ENCODE measurements at regions not wholly inside any gene's neighbourhood (a gene's known extent, or its start where the extent isn't known, plus 50 kb on each side); places are given as distances from the start of the nearest gene placed in this dataset.

DNA sequence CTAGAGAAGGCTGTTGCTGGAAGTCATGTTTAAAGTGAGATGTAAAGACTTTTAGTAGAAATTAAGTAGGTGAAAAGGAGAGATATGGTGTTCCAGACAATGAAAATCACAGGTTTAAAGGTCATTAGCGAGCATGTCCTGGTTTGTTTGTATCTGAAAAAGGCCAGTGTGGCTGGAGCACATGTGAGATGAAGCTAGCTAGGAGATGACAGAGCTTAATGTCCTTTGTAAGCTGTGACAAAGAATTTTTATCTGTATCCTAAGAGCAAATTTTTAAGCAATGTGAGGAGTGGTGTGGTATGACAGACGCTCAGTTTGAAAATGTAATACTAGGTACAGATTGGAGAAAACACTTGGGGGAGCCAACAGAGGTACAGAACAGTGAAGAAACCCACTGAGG is 567.2 kb upstream of the ARRDC3 start:
- Mint-ChIP-seq H3K27me3 (peaks cover 4% of the 10 kb centered on the region), H3K4me3 (no peak overlapping the region), H3K9me3 (peaks cover 0 to 2% (median 0%) of the 10 kb centered on the region in 7 donors), H3K4me1 (no peaks in the 10 kb centered on the region), H3K27ac (no peak overlapping the region), H3K36me3 (no peaks in the 10 kb centered on the region)
- no peaks in the 10 kb centered on the region for H3K27me3 ChIP-seq (ENCODE audit: control insufficient read depth, insufficient read depth, low read length)
- no peaks in the 10 kb centered on the region for H3K9me3 ChIP-seq (ENCODE audit: control insufficient read depth in 2 of 2, low read length in 2 of 2)
- ATAC-seq (ENCODE audit: low read depth in 2 of 2) (no peak), DNase-seq (no peak)
- H3K4me3 ChIP-seq (ENCODE audit: low read depth, low read length) = no peak overlapping the region
- H3K4me1 ChIP-seq (ENCODE audit: control insufficient read depth, insufficient read depth, low read length, poor library complexity, severe bottlenecking) = no peaks in the 10 kb centered on the region
- no peaks in the 10 kb centered on the region for H3K36me3 ChIP-seq (ENCODE audit: control insufficient read depth, insufficient read depth, low read length)
- no peak overlapping the region for H3K27ac ChIP-seq (ENCODE audit: insufficient read depth, low read length, poor library complexity, severe bottlenecking)

DNA sequence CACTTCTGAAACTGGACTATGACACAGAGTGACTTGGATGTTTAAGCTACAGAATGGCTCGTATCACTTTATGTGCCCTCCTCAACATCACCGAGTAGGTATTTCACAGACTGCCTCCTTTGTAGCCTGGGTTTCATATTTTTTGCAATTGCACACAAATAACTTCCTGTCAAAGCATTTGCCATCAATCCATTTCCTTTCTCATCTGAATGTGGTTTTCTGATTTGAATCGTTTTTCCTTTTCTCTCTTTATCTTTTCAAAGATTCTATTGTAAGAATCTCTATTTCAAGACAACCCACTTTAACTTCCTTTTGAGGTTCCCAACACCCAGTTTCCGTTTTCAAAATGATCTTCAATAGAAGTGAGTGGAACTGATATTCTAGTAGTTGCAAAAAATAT is 563.8 kb upstream of the ARRDC3 start:
- no peak overlapping the region for H3K4me3 ChIP-seq (ENCODE audit: low read depth, low read length)
- no peaks in the 10 kb centered on the region for H3K36me3 ChIP-seq (ENCODE audit: control insufficient read depth, insufficient read depth, low read length)
- no peak overlapping the region for H3K27ac ChIP-seq (ENCODE audit: insufficient read depth, low read length, poor library complexity, severe bottlenecking)
- no peak overlapping the region for H3K27ac Mint-ChIP-seq
- H3K27me3 Mint-ChIP-seq = peaks cover 4% of the 10 kb centered on the region
- no peaks in the 10 kb centered on the region for H3K4me1 Mint-ChIP-seq
- H3K9me3 Mint-ChIP-seq = peaks cover 0 to 6% (median 2%) of the 10 kb centered on the region in 7 donors
- no peak overlapping the region for H3K4me3 Mint-ChIP-seq
- no peaks in the 10 kb centered on the region for H3K36me3 Mint-ChIP-seq
- ATAC-seq (ENCODE audit: low read depth in 2 of 2) (no peak), DNase-seq (no peak)
- no peaks in the 10 kb centered on the region for H3K9me3 ChIP-seq (ENCODE audit: control insufficient read depth in 2 of 2, low read length in 2 of 2)
- H3K4me1 ChIP-seq (ENCODE audit: control insufficient read depth, insufficient read depth, low read length, poor library complexity, severe bottlenecking) = no peaks in the 10 kb centered on the region
- no peaks in the 10 kb centered on the region for H3K27me3 ChIP-seq (ENCODE audit: control insufficient read depth, insufficient read depth, low read length)

DNA sequence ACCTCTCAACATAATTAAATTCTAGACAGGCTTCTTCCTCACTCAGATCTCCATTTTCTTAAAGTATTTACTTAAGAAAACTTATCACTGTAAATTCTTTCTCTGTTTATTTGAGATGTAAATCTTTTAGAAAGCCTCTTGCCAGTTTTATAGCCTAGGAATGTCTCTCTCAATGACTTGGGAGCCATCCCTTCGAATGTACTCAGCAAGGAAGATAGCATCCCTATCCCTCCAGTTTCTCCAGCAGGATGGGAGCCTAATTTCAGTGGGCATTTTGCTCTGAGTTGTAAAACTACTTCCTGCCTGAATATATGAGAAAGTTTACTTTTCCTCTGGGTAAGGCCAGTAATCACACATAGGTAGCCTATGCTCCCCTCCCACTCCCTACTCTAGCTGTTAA is 558.5 kb upstream of the ARRDC3 start:
- no peak overlapping the region for H3K27ac ChIP-seq (ENCODE audit: insufficient read depth, low read length, poor library complexity, severe bottlenecking)
- no peaks in the 10 kb centered on the region for H3K27me3 Mint-ChIP-seq
- no peak for DNase-seq
- no peak for ATAC-seq (ENCODE audit: low read depth in 2 of 2)
- H3K36me3 ChIP-seq (ENCODE audit: control insufficient read depth, insufficient read depth, low read length) = no peaks in the 10 kb centered on the region
- no peak overlapping the region for H3K27ac Mint-ChIP-seq
- H3K27me3 ChIP-seq (ENCODE audit: control insufficient read depth, insufficient read depth, low read length) = no peaks in the 10 kb centered on the region
- H3K4me3 ChIP-seq (ENCODE audit: low read depth, low read length) = no peak overlapping the region
- no peaks in the 10 kb centered on the region for H3K36me3 Mint-ChIP-seq
- no peak overlapping the region for H3K4me3 Mint-ChIP-seq
- no peaks in the 10 kb centered on the region for H3K4me1 ChIP-seq (ENCODE audit: control insufficient read depth, insufficient read depth, low read length, poor library complexity, severe bottlenecking)
- no peaks in the 10 kb centered on the region for H3K4me1 Mint-ChIP-seq
- no peaks in the 10 kb centered on the region for H3K9me3 ChIP-seq (ENCODE audit: control insufficient read depth in 2 of 2, low read length in 2 of 2)
- peaks cover 0 to 5% (median 4%) of the 10 kb centered on the region in 7 donors for H3K9me3 Mint-ChIP-seq

DNA sequence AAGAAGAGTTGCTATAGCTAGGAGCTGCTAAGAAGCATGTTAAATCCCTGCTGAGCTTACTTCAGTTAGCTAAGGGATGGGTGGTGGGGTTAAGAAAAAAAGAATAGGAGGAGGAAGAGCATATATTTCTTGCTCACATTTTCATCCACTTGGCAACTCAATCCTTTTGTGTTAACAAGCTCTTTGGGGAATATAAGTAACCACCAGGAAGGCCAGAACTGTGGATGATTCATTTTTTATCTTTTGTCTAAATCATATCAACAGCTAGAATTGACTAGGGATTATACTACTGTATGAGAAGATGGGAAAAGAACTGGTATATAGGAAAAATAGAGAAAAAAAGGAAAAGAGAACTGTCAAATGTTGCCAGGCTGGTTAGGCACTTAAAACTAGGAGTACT is 555.3 kb upstream of the ARRDC3 start:
- H3K4me1 Mint-ChIP-seq = no peaks in the 10 kb centered on the region
- Histone ChIP-seq H3K27me3 (ENCODE audit: control insufficient read depth, insufficient read depth, low read length) (no peaks in the 10 kb centered on the region), H3K4me1 (ENCODE audit: control insufficient read depth, insufficient read depth, low read length, poor library complexity, severe bottlenecking) (no peaks in the 10 kb centered on the region), H3K9me3 (ENCODE audit: control insufficient read depth in 2 of 2, low read length in 2 of 2) (no peaks in the 10 kb centered on the region), H3K27ac (ENCODE audit: insufficient read depth, low read length, poor library complexity, severe bottlenecking) (no peak overlapping the region), H3K4me3 (ENCODE audit: low read depth, low read length) (no peak overlapping the region), H3K36me3 (ENCODE audit: control insufficient read depth, insufficient read depth, low read length) (no peaks in the 10 kb centered on the region)
- no peak for DNase-seq
- no peak for ATAC-seq (ENCODE audit: low read depth in 2 of 2)
- H3K27me3 Mint-ChIP-seq = no peaks in the 10 kb centered on the region
- H3K27ac Mint-ChIP-seq = no peak overlapping the region
- no peak overlapping the region for H3K4me3 Mint-ChIP-seq
- peaks cover 0 to 5% (median 2%) of the 10 kb centered on the region in 7 donors for H3K9me3 Mint-ChIP-seq
- no peaks in the 10 kb centered on the region for H3K36me3 Mint-ChIP-seq

DNA sequence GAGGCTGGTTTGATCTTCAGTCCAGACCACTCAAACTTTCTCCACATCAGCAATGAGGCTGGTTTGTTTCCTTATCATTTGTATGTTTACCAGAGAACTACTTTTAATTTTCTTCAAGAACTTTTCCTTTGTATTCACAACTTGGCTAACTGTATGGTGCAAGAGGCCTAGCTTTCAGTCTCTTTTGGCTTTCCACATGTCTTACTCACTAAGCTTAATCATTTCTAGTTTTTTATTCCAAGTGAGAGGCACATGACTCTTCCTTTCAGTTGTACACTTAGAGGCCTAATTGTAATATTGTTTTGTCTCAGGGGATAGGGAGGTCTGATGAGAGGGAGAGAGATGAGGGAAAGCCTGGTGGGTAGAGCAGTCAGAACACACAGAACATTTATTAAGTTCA is 554.0 kb upstream of the ARRDC3 start:
- Histone ChIP-seq H3K36me3 (ENCODE audit: control insufficient read depth, insufficient read depth, low read length) (no peaks in the 10 kb centered on the region), H3K27me3 (ENCODE audit: control insufficient read depth, insufficient read depth, low read length) (no peaks in the 10 kb centered on the region), H3K9me3 (ENCODE audit: control insufficient read depth in 2 of 2, low read length in 2 of 2) (no peaks in the 10 kb centered on the region), H3K27ac (ENCODE audit: insufficient read depth, low read length, poor library complexity, severe bottlenecking) (no peak overlapping the region), H3K4me1 (ENCODE audit: control insufficient read depth, insufficient read depth, low read length, poor library complexity, severe bottlenecking) (no peaks in the 10 kb centered on the region), H3K4me3 (ENCODE audit: low read depth, low read length) (no peak overlapping the region)
- Mint-ChIP-seq H3K9me3 (peaks cover 0 to 5% (median 0%) of the 10 kb centered on the region in 7 donors), H3K27me3 (no peaks in the 10 kb centered on the region), H3K4me1 (no peaks in the 10 kb centered on the region), H3K36me3 (no peaks in the 10 kb centered on the region), H3K27ac (no peak overlapping the region), H3K4me3 (no peak overlapping the region)
- ATAC-seq (ENCODE audit: low read depth in 2 of 2) (no peak), DNase-seq (no peak)

DNA sequence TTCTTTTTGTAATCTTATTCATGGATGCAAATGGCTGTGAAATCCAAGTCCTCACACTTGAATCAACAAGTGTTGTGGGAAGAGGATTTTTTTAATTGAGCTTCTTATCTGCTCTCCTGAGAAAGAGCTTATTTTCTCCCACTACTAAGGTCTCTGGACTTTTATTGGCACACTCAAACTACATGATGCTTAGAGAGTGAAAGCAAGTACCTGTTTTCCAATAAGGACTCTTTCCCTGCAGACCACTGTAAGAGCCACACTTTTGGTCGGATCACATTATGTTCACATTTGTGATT is 546.4 kb upstream of the ARRDC3 start:
- Mint-ChIP-seq H3K4me1 (no peaks in the 10 kb centered on the region), H3K27me3 (no peaks in the 10 kb centered on the region), H3K9me3 (no peaks in the 10 kb centered on the region)

DNA sequence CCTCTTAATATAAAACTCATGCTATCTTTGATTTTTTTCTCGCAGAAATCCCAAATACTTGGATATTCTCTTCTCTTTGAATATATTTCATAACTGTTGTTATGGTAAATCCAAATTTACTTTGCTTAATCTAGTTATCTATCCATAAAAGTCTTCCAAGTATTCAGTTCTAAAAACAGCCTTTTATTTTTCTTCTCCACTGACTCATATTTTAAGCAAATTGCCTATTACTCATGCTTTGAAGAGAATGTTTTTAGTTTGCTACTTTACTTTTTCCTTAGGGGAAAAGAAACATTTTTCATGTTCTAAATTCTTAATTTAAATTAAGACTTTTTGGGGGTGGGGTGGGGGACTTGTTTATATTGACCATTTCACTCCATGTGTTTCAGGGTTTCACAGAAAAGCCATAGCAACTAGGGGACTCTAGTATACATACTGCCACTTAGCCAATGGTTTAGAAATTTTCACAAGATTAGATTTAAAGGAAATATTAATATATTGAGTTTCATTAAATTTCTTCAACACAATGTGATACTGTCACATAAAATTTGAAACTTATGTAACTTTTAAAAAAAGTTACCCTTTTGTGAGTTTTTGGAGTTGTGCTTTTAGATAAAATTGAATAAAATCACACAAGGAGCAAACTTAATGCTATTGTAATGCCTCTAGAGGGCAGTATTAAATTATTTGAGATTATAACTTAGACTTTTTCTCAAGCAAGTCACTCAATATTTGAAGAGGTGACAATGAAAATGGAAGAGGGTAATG is 545.8 kb upstream of the ARRDC3 start:
- no peak for ATAC-seq (ENCODE audit: low read depth in 2 of 2)
- H3K4me1 ChIP-seq (ENCODE audit: control insufficient read depth, insufficient read depth, low read length, poor library complexity, severe bottlenecking) = no peaks in the 10 kb centered on the region
- peak in 1 of 3 donors; percentile 1 for DNase-seq
- peaks cover 0 to 2% (median 0%) of the 10 kb centered on the region in 7 donors for H3K9me3 Mint-ChIP-seq
- H3K27ac Mint-ChIP-seq = no peak overlapping the region
- H3K4me3 Mint-ChIP-seq = no peak overlapping the region
- no peaks in the 10 kb centered on the region for H3K9me3 ChIP-seq (ENCODE audit: control insufficient read depth in 2 of 2, low read length in 2 of 2)
- no peaks in the 10 kb centered on the region for H3K27me3 ChIP-seq (ENCODE audit: control insufficient read depth, insufficient read depth, low read length)
- H3K27ac ChIP-seq (ENCODE audit: insufficient read depth, low read length, poor library complexity, severe bottlenecking) = no peak overlapping the region
- no peak overlapping the region for H3K4me3 ChIP-seq (ENCODE audit: low read depth, low read length)
- H3K27me3 Mint-ChIP-seq = no peaks in the 10 kb centered on the region
- no peaks in the 10 kb centered on the region for H3K4me1 Mint-ChIP-seq
- H3K36me3 Mint-ChIP-seq = no peaks in the 10 kb centered on the region
- H3K36me3 ChIP-seq (ENCODE audit: control insufficient read depth, insufficient read depth, low read length) = no peaks in the 10 kb centered on the region

More for the DNA sequence above, 546.4 kb upstream of the ARRDC3 start:
- no peak overlapping the region for H3K27ac ChIP-seq (ENCODE audit: insufficient read depth, low read length, poor library complexity, severe bottlenecking)
- Mint-ChIP-seq H3K27ac (no peak overlapping the region), H3K4me3 (no peak overlapping the region), H3K36me3 (no peaks in the 10 kb centered on the region)
- no peaks in the 10 kb centered on the region for H3K9me3 ChIP-seq (ENCODE audit: control insufficient read depth in 2 of 2, low read length in 2 of 2)
- no peak for DNase-seq
- no peaks in the 10 kb centered on the region for H3K36me3 ChIP-seq (ENCODE audit: control insufficient read depth, insufficient read depth, low read length)
- no peak overlapping the region for H3K4me3 ChIP-seq (ENCODE audit: low read depth, low read length)
- no peaks in the 10 kb centered on the region for H3K27me3 ChIP-seq (ENCODE audit: control insufficient read depth, insufficient read depth, low read length)
- no peaks in the 10 kb centered on the region for H3K4me1 ChIP-seq (ENCODE audit: control insufficient read depth, insufficient read depth, low read length, poor library complexity, severe bottlenecking)
- ATAC-seq (ENCODE audit: low read depth in 2 of 2) = no peak

DNA sequence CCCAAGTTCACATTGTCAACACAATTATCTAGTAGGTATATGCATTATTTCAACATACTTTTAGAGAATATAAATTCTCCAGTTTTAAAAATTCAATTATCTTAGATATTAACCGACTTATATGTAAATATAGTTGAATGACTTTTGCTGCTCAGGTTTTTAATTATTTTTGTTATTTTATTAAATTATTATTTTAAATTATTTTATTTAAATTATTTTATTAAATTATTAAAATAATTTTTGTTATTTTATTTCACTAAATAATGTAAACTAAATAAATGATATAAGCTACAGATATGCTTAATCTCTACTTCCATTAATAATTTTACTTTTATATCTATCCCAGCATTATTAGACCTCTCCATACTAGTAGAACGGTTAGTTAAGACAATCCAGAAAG is 544.3 kb upstream of the ARRDC3 start:
- DNase-seq = no peak
- H3K36me3 Mint-ChIP-seq = no peaks in the 10 kb centered on the region
- no peaks in the 10 kb centered on the region for H3K27me3 Mint-ChIP-seq
- H3K4me3 Mint-ChIP-seq = no peak overlapping the region
- Histone ChIP-seq H3K9me3 (ENCODE audit: control insufficient read depth in 2 of 2, low read length in 2 of 2) (no peaks in the 10 kb centered on the region), H3K4me3 (ENCODE audit: low read depth, low read length) (no peak overlapping the region), H3K27me3 (ENCODE audit: control insufficient read depth, insufficient read depth, low read length) (no peaks in the 10 kb centered on the region), H3K36me3 (ENCODE audit: control insufficient read depth, insufficient read depth, low read length) (no peaks in the 10 kb centered on the region), H3K27ac (ENCODE audit: insufficient read depth, low read length, poor library complexity, severe bottlenecking) (no peak overlapping the region), H3K4me1 (ENCODE audit: control insufficient read depth, insufficient read depth, low read length, poor library complexity, severe bottlenecking) (no peaks in the 10 kb centered on the region)
- no peak for ATAC-seq (ENCODE audit: low read depth in 2 of 2)
- peaks cover 0 to 2% (median 0%) of the 10 kb centered on the region in 7 donors for H3K9me3 Mint-ChIP-seq
- H3K4me1 Mint-ChIP-seq = no peaks in the 10 kb centered on the region
- H3K27ac Mint-ChIP-seq = no peak overlapping the region

Measured in CD4-positive, CD25-positive, alpha-beta regulatory T cell (primary cell).